GM18508 (cell line): ENCODE measurements at regions not wholly inside any gene's neighbourhood (a gene's known extent, or its start where the extent isn't known, plus 50 kb on each side); places are given as distances from the start of the nearest gene placed in this dataset.

Source experiments
- ATAC-seq: cut with Tn5 transposase; IDR thresholded peaks from one replicate; pipeline ENCODE4 v1.9.1; 2021; ENCODE audit warnings: moderate number of reproducible peaks; ENCODE audit not compliant: insufficient read depth, unreplicated experiment

- no peak for ATAC-seq
Observed at GRCh38 chr2:157036726-157037125, 220.8 kb upstream of the GALNT5 start.

GRCh38 chr2:157043786-157044185 lies 213.7 kb upstream of the GALNT5 start:
- ATAC-seq, result no peak

GRCh38 chr2:157046396-157046795 lies 211.1 kb upstream of the GALNT5 start:
- ATAC-seq, result no peak

GRCh38 chr2:157052685-157053224 lies 204.8 kb upstream of the GALNT5 start:
- ATAC-seq, result no peak

DNA sequence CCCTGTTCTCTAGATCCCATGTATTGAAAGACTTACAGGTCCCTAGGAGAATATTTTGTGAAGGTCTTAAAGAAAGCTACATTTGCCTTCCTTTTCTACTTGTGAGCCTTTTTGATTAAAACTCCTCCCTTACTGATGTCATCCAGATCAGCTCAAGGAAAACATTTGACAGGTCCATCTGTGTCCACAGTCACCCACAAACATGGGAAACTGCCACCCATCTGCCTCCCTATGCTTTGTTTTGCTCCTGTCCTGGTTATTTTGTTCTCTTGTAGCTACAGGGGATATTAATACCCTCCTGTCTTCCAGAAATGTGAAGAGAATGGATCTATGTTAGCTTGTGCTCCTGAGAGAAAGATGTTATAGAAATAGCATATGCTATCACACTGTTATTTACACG lies 203.6 kb upstream of the GALNT5 start:
- no peak for ATAC-seq

GRCh38 chr2:157055660-157056199 lies 201.8 kb upstream of the GALNT5 start:
- no peak for ATAC-seq

- ATAC-seq, result no peak
Observed at GRCh38 chr2:157056200-157056676, 201.3 kb upstream of the GALNT5 start.

DNA sequence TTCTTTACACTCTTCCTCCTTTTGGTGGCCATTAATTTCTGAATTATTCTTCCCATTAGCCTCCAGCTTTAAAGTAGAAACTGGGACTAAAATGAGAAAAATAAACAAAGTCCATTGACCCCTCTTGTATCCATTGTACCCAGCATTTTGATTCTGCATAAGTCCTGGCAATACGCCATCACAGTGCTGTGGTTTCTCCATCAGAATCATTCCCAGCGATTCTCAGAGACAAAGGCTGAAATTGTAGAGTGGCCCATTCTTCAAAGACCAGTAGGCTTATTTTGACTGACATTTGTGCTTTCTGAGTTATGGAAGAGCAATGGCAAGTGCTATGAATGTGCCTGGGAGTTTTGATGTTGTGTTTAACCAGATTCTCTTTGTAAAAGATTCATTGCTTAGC lies 199.3 kb upstream of the GALNT5 start:
- no peak for ATAC-seq

DNA sequence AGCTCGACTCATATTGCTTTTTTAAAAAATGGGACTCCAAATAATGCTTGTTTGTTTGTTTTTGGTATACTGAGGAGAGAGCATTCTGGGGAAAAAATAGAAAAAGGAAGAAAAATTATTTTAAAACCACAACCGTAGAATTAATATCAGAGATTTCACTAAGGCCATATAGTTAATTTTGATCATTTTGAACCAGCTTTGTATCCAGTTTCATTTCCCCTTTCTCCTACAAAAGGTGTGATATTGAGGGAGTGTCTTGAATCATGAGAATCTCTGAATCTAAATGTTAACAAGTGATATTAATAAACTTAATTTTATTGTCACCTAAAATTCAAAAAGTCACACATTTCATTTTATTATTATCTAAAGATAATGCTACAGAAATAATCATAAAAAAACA lies 198.5 kb upstream of the GALNT5 start:
- no peak for ATAC-seq

DNA sequence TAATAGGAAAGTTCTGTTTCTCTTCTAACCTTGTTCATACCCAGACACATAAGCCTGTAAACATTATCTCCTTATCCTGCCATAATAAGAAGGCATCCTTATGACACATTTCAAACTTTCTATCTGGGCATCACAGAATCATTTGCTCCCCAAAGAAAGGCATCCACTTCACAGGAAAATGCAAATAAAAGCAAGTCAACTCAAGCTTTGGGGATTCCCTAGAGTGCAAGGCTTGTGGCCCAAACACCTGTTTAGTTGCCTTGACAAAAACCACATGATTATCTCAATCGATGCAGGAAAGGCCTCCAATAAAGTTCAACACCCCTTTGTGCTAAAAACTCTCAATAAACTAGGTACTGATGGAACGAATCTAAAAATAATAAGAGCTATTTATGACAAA lies 195.7 kb upstream of the GALNT5 start:
- ATAC-seq, result peak; percentile 98

GRCh38 chr2:157067562-157067961 lies 189.9 kb upstream of the GALNT5 start:
- ATAC-seq, result no peak

DNA sequence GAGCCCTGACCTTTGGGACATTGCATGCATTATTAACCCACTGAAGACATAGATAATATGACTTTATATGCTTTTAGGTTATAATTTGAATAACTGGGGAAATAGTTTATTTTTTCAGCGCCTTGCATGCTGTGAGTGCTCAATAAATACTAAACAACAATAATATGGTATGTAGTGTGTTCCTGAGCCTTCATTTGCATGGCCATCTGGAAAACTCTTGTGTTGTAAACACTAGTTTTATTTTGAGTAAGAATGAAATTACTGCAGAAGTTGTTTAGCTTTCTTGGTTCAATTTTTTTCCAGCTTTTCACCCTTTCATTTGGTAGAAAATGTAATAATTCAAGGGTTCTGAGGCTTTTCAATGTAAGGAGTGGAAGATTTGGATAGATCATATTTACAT lies 189.3 kb upstream of the GALNT5 start:
- ATAC-seq, result no peak

DNA sequence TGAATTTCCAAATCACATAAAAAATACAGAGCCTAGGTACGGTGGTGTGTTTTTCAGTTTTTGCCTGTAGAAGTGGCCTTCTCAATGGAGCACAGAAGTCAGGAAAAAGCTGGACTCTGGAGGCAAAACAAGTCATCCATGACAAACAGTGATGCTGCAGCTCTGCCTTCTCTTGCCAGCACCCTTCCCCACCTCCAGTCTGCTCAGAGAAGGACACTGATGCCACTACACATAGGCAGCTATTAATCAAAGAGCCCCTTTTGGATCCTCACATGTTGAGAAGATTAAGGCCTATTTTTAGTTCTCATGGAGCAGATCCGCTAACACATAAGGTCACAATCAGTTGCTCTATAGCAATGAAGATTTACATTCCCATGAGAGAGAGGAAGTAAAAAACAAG lies 181.6 kb upstream of the GALNT5 start:
- no peak for ATAC-seq

DNA sequence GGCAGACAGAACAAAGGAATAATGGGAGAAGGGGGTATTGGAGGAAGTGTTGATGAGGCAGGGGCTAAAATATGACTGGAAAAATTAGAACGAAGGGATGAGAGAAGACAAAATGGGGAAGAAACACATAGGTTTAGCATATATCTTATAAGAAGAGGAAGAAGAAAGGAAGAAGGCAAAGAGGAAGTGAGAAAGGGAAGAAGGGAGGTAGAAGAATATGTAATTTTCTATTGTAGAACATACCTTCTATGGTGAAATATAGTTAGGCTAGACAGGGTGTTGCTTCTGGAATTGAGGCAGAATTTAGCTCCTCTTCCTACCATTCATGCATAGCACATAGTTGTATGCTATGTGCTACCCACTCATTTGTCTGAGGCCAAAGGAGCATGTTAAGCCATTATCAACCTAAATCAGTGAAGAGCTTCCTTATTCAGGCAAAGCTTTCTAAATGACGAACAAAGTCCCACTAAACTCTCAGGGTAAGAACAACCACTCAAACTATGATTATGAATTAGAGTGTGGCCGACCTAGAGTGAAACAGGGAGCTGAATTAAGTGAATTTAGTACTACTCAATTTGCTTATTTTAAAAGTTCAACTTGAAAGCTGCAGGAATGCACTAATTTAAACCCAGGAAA lies 180.9 kb upstream of the GALNT5 start:
- ATAC-seq, result peak; percentile 79

DNA sequence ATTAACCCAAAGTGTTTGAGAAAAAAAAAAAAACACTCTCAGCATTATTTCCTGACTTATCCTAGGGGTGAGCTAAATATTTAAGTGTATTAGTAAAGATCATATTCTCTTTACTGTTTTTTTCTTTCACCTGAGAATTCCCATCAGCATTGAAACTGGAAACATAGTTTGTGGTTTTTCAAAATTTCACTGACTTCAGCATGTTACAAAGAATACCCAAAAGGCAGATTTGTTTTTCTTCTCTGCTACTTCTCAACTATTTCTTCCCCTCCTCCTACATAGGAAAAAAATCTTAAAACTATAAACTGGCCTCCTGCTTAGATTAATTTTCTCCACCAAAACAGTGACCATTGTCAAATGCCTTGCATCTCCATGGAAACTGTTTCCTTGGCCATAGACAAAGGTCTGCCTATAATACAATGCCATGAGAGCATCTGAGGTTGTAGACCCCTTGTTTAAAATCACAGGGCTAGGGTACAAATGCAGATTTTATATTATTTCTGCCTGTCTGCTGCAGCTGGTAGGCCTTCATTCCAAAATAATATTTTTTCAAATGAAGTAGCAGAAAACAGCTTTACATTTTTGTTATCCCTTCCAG lies 179.7 kb upstream of the GALNT5 start:
- ATAC-seq, result no peak

DNA sequence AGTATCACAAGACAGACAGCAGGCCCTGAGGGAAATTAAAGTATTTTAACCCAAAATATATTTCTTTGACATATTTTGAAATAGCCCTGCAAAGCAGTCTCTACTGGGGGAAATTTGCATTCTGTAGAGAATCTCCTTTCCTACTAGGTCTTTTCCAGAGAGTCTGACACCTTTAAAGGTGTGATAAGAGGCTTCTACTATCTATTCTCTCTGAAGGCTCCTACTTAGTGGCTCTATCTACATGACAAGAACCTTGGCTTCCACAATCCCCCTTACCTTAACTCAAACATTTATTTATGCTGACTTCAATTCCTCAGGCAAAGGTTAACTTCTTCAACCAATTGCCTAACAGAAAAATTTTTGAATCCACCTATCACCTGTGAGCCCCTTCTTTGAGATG lies 174.6 kb upstream of the GALNT5 start:
- ATAC-seq, result no peak

DNA sequence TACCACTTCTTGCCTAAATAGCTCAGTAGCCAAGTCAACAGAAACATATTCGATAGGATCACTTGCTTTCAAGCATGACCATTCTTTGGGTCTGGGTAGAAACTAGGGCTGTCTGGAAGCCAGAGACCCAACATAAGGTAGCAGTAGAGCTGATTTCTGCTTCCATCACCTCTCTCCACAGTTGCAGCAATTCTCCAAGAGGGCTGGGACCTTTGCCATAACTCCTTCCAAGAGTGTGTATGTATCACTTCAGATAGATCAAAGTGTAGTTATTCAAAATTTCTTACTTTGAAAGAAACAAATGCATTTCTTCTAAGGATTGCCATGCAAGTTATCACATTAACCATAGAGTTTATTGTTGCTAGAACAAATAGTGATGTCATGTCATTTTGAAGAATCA lies 172.0 kb upstream of the GALNT5 start:
- no peak for ATAC-seq

DNA sequence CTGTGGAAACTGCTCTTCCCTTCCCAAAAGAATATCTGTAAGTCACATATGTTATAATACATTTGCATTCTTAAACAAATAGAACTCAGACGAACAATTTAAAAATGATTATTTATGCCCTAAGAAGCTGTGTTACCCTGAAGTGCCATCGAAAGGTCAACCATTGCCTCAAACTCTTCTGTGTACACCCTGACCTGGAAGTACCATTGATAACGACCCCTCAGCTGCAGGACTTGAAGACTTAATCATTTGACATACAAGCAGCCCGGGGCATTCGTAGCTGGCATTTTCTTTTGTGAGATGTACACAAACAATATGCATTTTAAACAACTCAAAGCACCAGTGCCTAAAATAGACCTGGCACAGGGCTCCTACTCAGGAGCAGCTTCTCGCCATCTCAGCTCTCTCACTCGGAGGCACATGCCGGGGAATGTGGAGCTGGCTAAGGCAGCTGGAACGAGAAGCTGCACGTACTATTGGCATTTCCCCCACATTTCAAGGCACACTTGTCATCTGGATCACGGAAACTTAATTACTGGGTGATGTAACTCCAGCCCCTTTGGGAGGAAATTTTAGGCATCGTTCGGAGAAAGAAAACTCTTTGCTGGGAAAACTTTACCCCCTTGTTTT lies 170.0 kb upstream of the GALNT5 start:
- ATAC-seq, result no peak

GRCh38 chr2:157093666-157094065 lies 163.8 kb upstream of the GALNT5 start:
- ATAC-seq, result no peak

DNA sequence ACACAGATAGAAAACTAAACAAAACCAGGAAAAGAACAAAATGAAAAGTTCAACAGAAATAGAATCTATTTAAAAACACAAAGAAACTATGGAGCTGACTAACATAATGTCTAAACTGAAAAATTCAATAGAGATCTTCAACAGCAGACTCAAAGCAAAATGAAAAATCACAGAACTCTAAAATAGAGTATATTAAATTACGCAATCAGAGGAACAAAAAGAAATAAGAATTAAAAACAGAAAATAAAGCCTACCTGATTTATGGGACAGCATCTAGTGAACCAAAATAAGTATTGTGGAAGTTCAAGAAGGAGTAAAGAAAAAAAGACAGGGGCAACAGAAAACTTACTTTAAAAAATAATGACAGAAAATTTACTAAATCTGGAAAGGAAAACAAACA lies 152.1 kb upstream of the GALNT5 start:
- no peak for ATAC-seq

- no peak for ATAC-seq
Observed at GRCh38 chr2:157106950-157107349, 150.6 kb upstream of the GALNT5 start.
